H9 (cell line): ENCODE measurements at regions not wholly inside any gene's neighbourhood (a gene's known extent, or its start where the extent isn't known, plus 50 kb on each side); places are given as distances from the start of the nearest gene placed in this dataset.
A peak's percentile ranks its signal among the peaks of the same experiment; 100 is the strongest.

Experiments
- DNase-seq: peaks from one replicate; pipeline ENCODE4 v3.0.0-alpha.2; 2017
- H2AFZ ChIP-seq: one replicate; pipeline ENCODE4 v1.6.1; 2013; ENCODE audit warnings: mild to moderate bottlenecking, low read length, control low read depth, moderate library complexity
- H2AK5ac ChIP-seq: 2 replicates; pipeline ENCODE4 v1.6.1; 2013; ENCODE audit warnings: low read length, control low read depth, mixed read lengths; ENCODE audit not compliant: insufficient read length
- H2BK120ac ChIP-seq: one replicate; pipeline ENCODE4 v1.6.1; 2013; ENCODE audit warnings: low read depth, mild to moderate bottlenecking, low read length, control low read depth, inconsistent platforms; ENCODE audit not compliant: poor library complexity, severe bottlenecking
- H2BK12ac ChIP-seq: 2 replicates; pipeline ENCODE4 v1.6.1; 2013; ENCODE audit warnings: low read length, control low read depth, mixed read lengths, low read depth; ENCODE audit not compliant: insufficient read length
- H2BK15ac ChIP-seq: 2 replicates; pipeline ENCODE4 v1.6.1; 2013; ENCODE audit warnings: low read depth, low read length, control low read depth
- H2BK20ac ChIP-seq: one replicate; pipeline ENCODE4 v1.6.1; 2013; ENCODE audit warnings: low read depth, mild to moderate bottlenecking, low read length, control low read depth, inconsistent platforms; ENCODE audit not compliant: poor library complexity, severe bottlenecking
- H2BK5ac ChIP-seq: 2 replicates; pipeline ENCODE4 v1.6.1; 2013; ENCODE audit warnings: low read length, control low read depth, mixed read lengths; ENCODE audit not compliant: insufficient read length
- H3K14ac ChIP-seq: 2 replicates; pipeline ENCODE4 v1.6.1; 2013; ENCODE audit warnings: low read length, control low read depth; ENCODE audit not compliant: insufficient read depth
- H3K18ac ChIP-seq: 2 replicates; pipeline ENCODE4 v1.6.1; 2013; ENCODE audit warnings: low read depth, mild to moderate bottlenecking, mixed read lengths, low read length, control low read depth; ENCODE audit not compliant: insufficient read length
- H3K23ac ChIP-seq: 2 replicates; pipeline ENCODE4 v1.6.1; 2013; ENCODE audit warnings: low read length, control low read depth, mixed read lengths, low read depth; ENCODE audit not compliant: insufficient read length
- H3K23me2 ChIP-seq: 2 replicates; pipeline ENCODE4 v1.6.1; 2013; ENCODE audit warnings: low read depth, mild to moderate bottlenecking, mixed read lengths, low read length, control low read depth; ENCODE audit not compliant: insufficient read length, poor library complexity, severe bottlenecking
- H3K27ac ChIP-seq: 2 replicates; pipeline ENCODE4 v1.5.1; 2013; ENCODE audit warnings: low read length, control low read depth, mixed read lengths, low read depth; ENCODE audit not compliant: insufficient read length
- H3K27me3 ChIP-seq: 2 replicates; pipeline ENCODE4 v1.6.1; 2013; ENCODE audit warnings: low read length, control low read depth, inconsistent platforms; ENCODE audit not compliant: insufficient read depth
- H3K4ac ChIP-seq: 2 replicates; pipeline ENCODE4 v1.6.1; 2013; ENCODE audit warnings: low read depth, mild to moderate bottlenecking, control low read depth, inconsistent platforms, low read length, moderate library complexity
- H3K4me1 ChIP-seq: 2 replicates; pipeline ENCODE4 v1.6.1; 2013; ENCODE audit warnings: low read length, control low read depth, inconsistent platforms; ENCODE audit not compliant: insufficient read depth
- H3K4me2 ChIP-seq: 2 replicates; pipeline ENCODE4 v1.6.1; 2013; ENCODE audit warnings: low read length, control low read depth, mixed read lengths; ENCODE audit not compliant: insufficient read length, insufficient read depth
- H3K56ac ChIP-seq: 2 replicates; pipeline ENCODE4 v1.6.1; 2013; ENCODE audit warnings: low read depth, mild to moderate bottlenecking, mixed read lengths, low read length, control low read depth; ENCODE audit not compliant: insufficient read length
- H3K79me1 ChIP-seq: 2 replicates; pipeline ENCODE4 v1.6.1; 2013; ENCODE audit warnings: low read depth, mild to moderate bottlenecking, moderate library complexity, low read length, control low read depth, inconsistent platforms; ENCODE audit not compliant: insufficient read depth, poor library complexity, severe bottlenecking
- H3K79me2 ChIP-seq: 2 replicates; pipeline ENCODE4 v1.6.1; 2013; ENCODE audit warnings: low read length, control low read depth, inconsistent platforms; ENCODE audit not compliant: insufficient read depth
- H3K9ac ChIP-seq: 2 replicates; pipeline ENCODE4 v1.6.1; 2013; ENCODE audit warnings: low read length, control low read depth, mixed read lengths; ENCODE audit not compliant: insufficient read length; ENCODE audit errors: extremely low read depth
- H3K9me3 ChIP-seq: one replicate; pipeline ENCODE4 v1.6.1; 2013; ENCODE audit warnings: low read depth, low read length, inconsistent platforms; ENCODE audit not compliant: control insufficient read depth
- H3T11ph ChIP-seq: one replicate; pipeline ENCODE4 v1.6.1; 2013; ENCODE audit warnings: mild to moderate bottlenecking, low read length, control low read depth, inconsistent platforms
- H4K20me1 ChIP-seq: one replicate; pipeline ENCODE4 v1.6.1; 2013; ENCODE audit not compliant: control insufficient read depth, insufficient read length, insufficient read depth
- H4K5ac ChIP-seq: 2 replicates; pipeline ENCODE4 v1.6.1; 2013; ENCODE audit warnings: low read depth, mild to moderate bottlenecking, mixed read lengths, low read length, control low read depth; ENCODE audit not compliant: insufficient read length
- H4K8ac ChIP-seq: replicated peaks from 2 replicates; pipeline ENCODE4 v1.6.1; 2013; ENCODE audit warnings: low read length, control low read depth, mixed read lengths, low read depth; ENCODE audit not compliant: insufficient read length
- H4K91ac ChIP-seq: 2 replicates; pipeline ENCODE4 v1.6.1; 2013; ENCODE audit warnings: low read depth, mild to moderate bottlenecking, moderate library complexity, mixed read lengths, low read length, control low read depth; ENCODE audit not compliant: insufficient read length
- H3K27ac Mint-ChIP-seq, 3 experiments: 2 replicates in 2 of 3; 3 replicates in 1 of 3; pipeline ENCODE4 v1.8.0; 2020 to 2021; ENCODE audit warnings: mixed read lengths in 3 of 3, mild to moderate bottlenecking in 1 of 3, moderate library complexity in 1 of 3
- H3K27me3 Mint-ChIP-seq: 2 replicates; pipeline ENCODE4 v1.8.0; 2021; ENCODE audit warnings: low read depth, mild to moderate bottlenecking, moderate library complexity, mixed read lengths
- H3K36me3 Mint-ChIP-seq, 3 experiments: 2 replicates in 2 of 3; 3 replicates in 1 of 3; pipeline ENCODE4 v1.8.0; 2020 to 2021; ENCODE audit warnings: low read depth in 3 of 3, mixed read lengths in 3 of 3; ENCODE audit not compliant: insufficient read depth in 1 of 3
- H3K4me1 Mint-ChIP-seq, 2 experiments: 2 replicates each; pipeline ENCODE4 v1.8.0; 2020; ENCODE audit warnings: mixed read lengths in 2 of 2
- H3K4me3 Mint-ChIP-seq, 2 experiments: 2 replicates in 1 of 2; 3 replicates in 1 of 2; pipeline ENCODE4 v1.8.0; 2020 to 2021; ENCODE audit warnings: mild to moderate bottlenecking in 2 of 2, mixed read lengths in 2 of 2, moderate library complexity in 1 of 2
- H3K9me3 Mint-ChIP-seq, 2 experiments: 2 replicates in 1 of 2; 3 replicates in 1 of 2; pipeline ENCODE4 v1.8.0; 2020; ENCODE audit warnings: mild to moderate bottlenecking in 2 of 2, mixed read lengths in 2 of 2, moderate library complexity in 1 of 2
- CTCF ChIP-seq: fragments of 200-600 bp; sonication (generic); conservative IDR thresholded peaks from 3 replicates; pipeline ENCODE4 v1.8.0; 2021; ENCODE audit warnings: antibody characterized with exemption, mild to moderate bottlenecking
- WGBS: extraction: QIAGEN DNeasy Blood & Tissue Kit; methylation state at CpG from one replicate; pipeline ENCODE4 v1.1.7; 2013; ENCODE audit warnings: missing lambda C conversion rate, low lambda C conversion rate, mixed read lengths; ENCODE audit not compliant: insufficient read length; ENCODE audit errors: extremely low coverage; 5-methylcytosine and 5-hydroxymethylcytosine counted together

- H2BK12ac ChIP-seq, result no peak overlapping the region
- no peaks in the 10 kb centered on the region for H3K27me3 ChIP-seq
- Mint-ChIP-seq H3K4me3 (no peak overlapping the region), H3K9me3 (no peaks in the 10 kb centered on the region), H3K27me3 (no peaks in the 10 kb centered on the region), H3K4me1 (peaks cover 10 to 11% of the 10 kb centered on the region in 2 experiments), H3K36me3 (peaks cover 23 to 36% (median 34%) of the 10 kb centered on the region in 3 experiments; a peak in 6 of 7 replicates), H3K27ac (no peak overlapping the region)
- H3K23ac ChIP-seq, result no peak overlapping the region
- H2BK5ac ChIP-seq, result no peak overlapping the region
- no peak overlapping the region for H3K4me2 ChIP-seq
- H4K20me1 ChIP-seq, result peaks cover 2% of the 10 kb centered on the region
- H3K27ac ChIP-seq, result no peak overlapping the region
- no peaks in the 10 kb centered on the region for H3K79me1 ChIP-seq
- no peak overlapping the region for H2AK5ac ChIP-seq
- no peak overlapping the region for H3K56ac ChIP-seq
- no peaks in the 10 kb centered on the region; the same call in 1 of the 2 replicates for H3K4me1 ChIP-seq
- H3K9me3 ChIP-seq, result no peaks in the 10 kb centered on the region
- no peak overlapping the region for H3K14ac ChIP-seq
- H2BK15ac ChIP-seq, result no peak overlapping the region
- H3K23me2 ChIP-seq, result no peaks in the 10 kb centered on the region
- no peak overlapping the region for H2BK120ac ChIP-seq
- H3T11ph ChIP-seq, result no peak overlapping the region
- no peak for DNase-seq
- no peak overlapping the region for H3K4ac ChIP-seq
- no peak overlapping the region for H2BK20ac ChIP-seq
- H3K9ac ChIP-seq, result no peak overlapping the region
- no peak overlapping the region for H3K18ac ChIP-seq
- TF ChIP-seq CTCF, result peak; percentile 65
- no peak overlapping the region for H4K91ac ChIP-seq
- no CpG with 5 or more reads among the region's 7 CpGs for WGBS
- no peak overlapping the region for H4K8ac ChIP-seq
- no peak overlapping the region for H2AFZ ChIP-seq
- no peak overlapping the region for H4K5ac ChIP-seq
- H3K79me2 ChIP-seq, result peaks cover 9% of the 10 kb centered on the region; the same call in 1 of the 2 replicates
These were observed 88.0 kb upstream of the AK4 start for GRCh38 chr1:65059930-65060538.
